SK-N-MC (cell line): ENCODE measurements at regions not wholly inside any gene's neighbourhood (a gene's known extent, or its start where the extent isn't known, plus 50 kb on each side); places are given as distances from the start of the nearest gene placed in this dataset.

ENCODE experiments used
- DNase-seq: peaks from one replicate; pipeline ENCODE4 v3.0.0-alpha.2; 2011; ENCODE audit warnings: low read depth, low spot score
- H3K27ac ChIP-seq: fragments of 200-600 bp; sonication (generic); 2 replicates; pipeline ENCODE4 v1.5.1; 2016; ENCODE audit warnings: mixed run types
- H3K36me3 ChIP-seq: fragments of 200-600 bp; sonication (generic); 2 replicates; pipeline ENCODE4 v1.6.1; 2017; ENCODE audit warnings: antibody characterized with exemption, low read length, mixed read lengths; ENCODE audit not compliant: insufficient read depth
- H3K4me3 ChIP-seq: fragments of 200-600 bp; sonication (generic); 2 replicates; pipeline ENCODE4 v1.5.1; 2016
- H3K9ac ChIP-seq: fragments of 200-600 bp; sonication (generic); 2 replicates; pipeline ENCODE4 v1.8.0; 2017; ENCODE audit warnings: mixed run types, mixed read lengths; ENCODE audit not compliant: insufficient read length
- H3K9me3 ChIP-seq: fragments of 200-600 bp; sonication (generic); 2 replicates; pipeline ENCODE4 v1.6.1; 2017; ENCODE audit warnings: low read depth, mild to moderate bottlenecking, antibody characterized with exemption, low read length, moderate library complexity, mixed read lengths
- EZH2 ChIP-seq: fragments of 200-600 bp; sonication (generic); IDR thresholded peaks from one replicate; pipeline ENCODE4 v1.6.1; 2017; ENCODE audit warnings: antibody characterized with exemption
- FOXP2 ChIP-seq: optimal IDR thresholded peaks from 2 replicates; pipeline ENCODE3; 2011; ENCODE audit warnings: mild to moderate bottlenecking, moderate library complexity; ENCODE audit not compliant: insufficient read depth; ENCODE audit errors: extremely low read length, control extremely low read depth
- POLR2AphosphoS5 ChIP-seq: IDR thresholded peaks from 2 replicates; pipeline ENCODE4 v1.6.1; 2012; ENCODE audit warnings: mild to moderate bottlenecking, low read depth, low read length, borderline replicate concordance

- H3K36me3 ChIP-seq: no peaks in the 10 kb centered on the region
- TF ChIP-seq POLR2AphosphoS5 (no peak), FOXP2 (no peak), EZH2 (no peak)
- no peak for DNase-seq
- H3K9me3 ChIP-seq: no peaks in the 10 kb centered on the region
- H3K27ac ChIP-seq: no peak overlapping the region
- H3K9ac ChIP-seq: no peak overlapping the region
- no peak overlapping the region for H3K4me3 ChIP-seq
Observed at GRCh38 chr12:25876383-25877045, 82.0 kb upstream of the RASSF8 start.

GRCh38 chr12:25877446-25877845 is 81.0 kb upstream of the RASSF8 start:
- TF ChIP-seq FOXP2 (no peak), EZH2 (no peak), POLR2AphosphoS5 (no peak)
- no peak for DNase-seq
- H3K36me3 ChIP-seq: no peaks in the 10 kb centered on the region

GRCh38 chr12:25882266-25882665 is 76.2 kb upstream of the RASSF8 start:
- no peak overlapping the region for H3K27ac ChIP-seq
- H3K9me3 ChIP-seq: no peaks in the 10 kb centered on the region
- no peak overlapping the region for H3K4me3 ChIP-seq
- DNase-seq: no peak
- no peaks in the 10 kb centered on the region for H3K36me3 ChIP-seq
- TF ChIP-seq FOXP2: no peak
- no peak for TF ChIP-seq EZH2
- no peak for TF ChIP-seq POLR2AphosphoS5
- no peak overlapping the region for H3K9ac ChIP-seq

More at GRCh38 chr12:25877446-25877845, 81.0 kb upstream of the RASSF8 start:
- no peak overlapping the region for H3K4me3 ChIP-seq
- H3K9me3 ChIP-seq: no peaks in the 10 kb centered on the region
- no peak overlapping the region for H3K9ac ChIP-seq
- no peak overlapping the region for H3K27ac ChIP-seq

GRCh38 chr12:25883026-25883916 is 75.2 kb upstream of the RASSF8 start:
- no peak overlapping the region for H3K27ac ChIP-seq
- no peak for DNase-seq
- no peak for TF ChIP-seq FOXP2
- TF ChIP-seq EZH2: no peak
- TF ChIP-seq POLR2AphosphoS5: no peak
- no peaks in the 10 kb centered on the region for H3K9me3 ChIP-seq
- no peak overlapping the region for H3K9ac ChIP-seq
- H3K4me3 ChIP-seq: no peak overlapping the region
- H3K36me3 ChIP-seq: no peaks in the 10 kb centered on the region

- H3K27ac ChIP-seq: no peak overlapping the region
- no peak overlapping the region for H3K9ac ChIP-seq
- TF ChIP-seq FOXP2: no peak
- no peak for DNase-seq
- H3K9me3 ChIP-seq: no peaks in the 10 kb centered on the region
- H3K36me3 ChIP-seq: no peaks in the 10 kb centered on the region
- H3K4me3 ChIP-seq: no peak overlapping the region
Observed at GRCh38 chr12:25884024-25884919, 74.2 kb upstream of the RASSF8 start.

GRCh38 chr12:25884920-25885234 is 73.6 kb upstream of the RASSF8 start:
- Histone ChIP-seq H3K9ac (no peak overlapping the region), H3K4me3 (no peak overlapping the region), H3K9me3 (no peaks in the 10 kb centered on the region), H3K27ac (no peak overlapping the region), H3K36me3 (no peaks in the 10 kb centered on the region)
- TF ChIP-seq EZH2: no peak
- TF ChIP-seq FOXP2: no peak
- no peak for TF ChIP-seq POLR2AphosphoS5
- DNase-seq: no peak

GRCh38 chr12:25886396-25886795 is 72.1 kb upstream of the RASSF8 start:
- no peak overlapping the region for H3K9ac ChIP-seq
- no peak overlapping the region for H3K27ac ChIP-seq
- no peaks in the 10 kb centered on the region for H3K9me3 ChIP-seq
- H3K36me3 ChIP-seq: no peaks in the 10 kb centered on the region
- no peak for DNase-seq
- no peak overlapping the region for H3K4me3 ChIP-seq
- TF ChIP-seq POLR2AphosphoS5: no peak
- TF ChIP-seq EZH2: no peak
- TF ChIP-seq FOXP2: no peak

- DNase-seq: no peak
- Histone ChIP-seq H3K9ac (no peak overlapping the region), H3K9me3 (no peaks in the 10 kb centered on the region), H3K27ac (no peak overlapping the region), H3K4me3 (no peak overlapping the region), H3K36me3 (no peaks in the 10 kb centered on the region)
- TF ChIP-seq EZH2 (no peak), FOXP2 (no peak), POLR2AphosphoS5 (no peak)
Observed at GRCh38 chr12:25887367-25887766, 71.1 kb upstream of the RASSF8 start.
